ENCODE measurements at regions not wholly inside any gene's neighbourhood (a gene's known extent, or its start where the extent isn't known, plus 50 kb on each side); places are given as distances from the start of the nearest gene placed in this dataset.
A peak's percentile ranks its signal among the peaks of the same experiment; 100 is the strongest.
"Not testable (repeated sequence)": the region's sequence is repeated elsewhere in the genome, so short reads cannot be mapped to it uniquely, and the experiment has no call there.

- DNase-seq: not testable (repeated sequence)
These were observed 52.6 kb upstream of the KIF26B start for GRCh38 chr1:245102149-245102548.

- no peak for DNase-seq
These were observed 55.4 kb upstream of the KIF26B start for GRCh38 chr1:245099401-245099800.

GRCh38 chr1:245098924-245099323 is 55.9 kb upstream of the KIF26B start:
- DNase-seq: no peak

GRCh38 chr1:245096311-245097066 is 58.3 kb upstream of the KIF26B start:
- DNase-seq: no peak

GRCh38 chr1:245095903-245096302 is 58.9 kb upstream of the KIF26B start:
- DNase-seq: no peak

GRCh38 chr1:245094954-245095353 is 59.8 kb upstream of the KIF26B start:
- DNase-seq: no peak

- DNase-seq: no peak
These were observed 60.7 kb upstream of the KIF26B start for GRCh38 chr1:245094092-245094491.

- DNase-seq: no peak
These were observed 62.2 kb upstream of the KIF26B start for GRCh38 chr1:245092638-245092976.

GRCh38 chr1:245091818-245092637 is 62.8 kb upstream of the KIF26B start:
- peak; percentile 18 to 20 for DNase-seq

GRCh38 chr1:245091171-245091621 is 63.6 kb upstream of the KIF26B start:
- DNase-seq: no peak

- DNase-seq: no peak
These were observed 64.2 kb upstream of the KIF26B start for GRCh38 chr1:245090491-245091090.

- no peak for DNase-seq
These were observed 67.1 kb upstream of the KIF26B start for GRCh38 chr1:245087723-245088122.

- no peak for DNase-seq
These were observed 68.3 kb upstream of the KIF26B start for GRCh38 chr1:245086389-245086969.

GRCh38 chr1:245085508-245086095 is 69.2 kb upstream of the KIF26B start:
- DNase-seq: no peak

GRCh38 chr1:245084551-245084950 is 70.2 kb upstream of the KIF26B start:
- no peak for DNase-seq

GRCh38 chr1:245079021-245079609 is 75.7 kb upstream of the KIF26B start:
- peak in 1 of 2 donors; percentile 31 for DNase-seq

- DNase-seq: no peak
These were observed 79.9 kb upstream of the KIF26B start for GRCh38 chr1:245074898-245075297.

- no peak for DNase-seq
These were observed 80.5 kb upstream of the KIF26B start for GRCh38 chr1:245074232-245074747.

- DNase-seq: no peak
These were observed 83.8 kb upstream of the KIF26B start for GRCh38 chr1:245070836-245071615.

GRCh38 chr1:245067257-245067656 is 87.5 kb upstream of the KIF26B start:
- DNase-seq: no peak

Data from right lung (tissue), 2 donors.